ENCODE measurements at regions not wholly inside any gene's neighbourhood (a gene's known extent, or its start where the extent isn't known, plus 50 kb on each side); places are given as distances from the start of the nearest gene placed in this dataset.

- peak in 1 of 2 donors; percentile 77 for DNase-seq (ENCODE audit: low spot score in 2 of 2)
- intact Hi-C loops (cut with DNase I; ENCODE audit: low total_unique reads): no loop called here
- no peak overlapping the region for H3K4me3 ChIP-seq (ENCODE audit: low read depth, poor library complexity, severe bottlenecking)
- 94 to 97% methylated on average over 18 to 19 of the region's 19 CpGs for WGBS, 2 donors
- TF ChIP-seq POLR2A (IDR thresholded peaks at IDR 0.05): no peak
- no peak for TF ChIP-seq CTCF (IDR thresholded peaks at IDR 0.05)
Measured at GRCh38 chr11:69232821-69233743, 60.9 kb upstream of the MYEOV start.

GRCh38 chr11:69233744-69234570 lies 60.0 kb upstream of the MYEOV start:
- TF ChIP-seq CTCF (IDR thresholded peaks at IDR 0.05) (no peak), POLR2A (IDR thresholded peaks at IDR 0.05) (no peak)
- WGBS, 2 donors: 94% methylated on average over 26 of the region's 26 CpGs
- peak in 1 of 2 donors; percentile 57 for DNase-seq (ENCODE audit: low spot score in 2 of 2)
- no peak overlapping the region for H3K4me3 ChIP-seq (ENCODE audit: low read depth, poor library complexity, severe bottlenecking)
- intact Hi-C loops (cut with DNase I; ENCODE audit: low total_unique reads): no loop called here

DNA sequence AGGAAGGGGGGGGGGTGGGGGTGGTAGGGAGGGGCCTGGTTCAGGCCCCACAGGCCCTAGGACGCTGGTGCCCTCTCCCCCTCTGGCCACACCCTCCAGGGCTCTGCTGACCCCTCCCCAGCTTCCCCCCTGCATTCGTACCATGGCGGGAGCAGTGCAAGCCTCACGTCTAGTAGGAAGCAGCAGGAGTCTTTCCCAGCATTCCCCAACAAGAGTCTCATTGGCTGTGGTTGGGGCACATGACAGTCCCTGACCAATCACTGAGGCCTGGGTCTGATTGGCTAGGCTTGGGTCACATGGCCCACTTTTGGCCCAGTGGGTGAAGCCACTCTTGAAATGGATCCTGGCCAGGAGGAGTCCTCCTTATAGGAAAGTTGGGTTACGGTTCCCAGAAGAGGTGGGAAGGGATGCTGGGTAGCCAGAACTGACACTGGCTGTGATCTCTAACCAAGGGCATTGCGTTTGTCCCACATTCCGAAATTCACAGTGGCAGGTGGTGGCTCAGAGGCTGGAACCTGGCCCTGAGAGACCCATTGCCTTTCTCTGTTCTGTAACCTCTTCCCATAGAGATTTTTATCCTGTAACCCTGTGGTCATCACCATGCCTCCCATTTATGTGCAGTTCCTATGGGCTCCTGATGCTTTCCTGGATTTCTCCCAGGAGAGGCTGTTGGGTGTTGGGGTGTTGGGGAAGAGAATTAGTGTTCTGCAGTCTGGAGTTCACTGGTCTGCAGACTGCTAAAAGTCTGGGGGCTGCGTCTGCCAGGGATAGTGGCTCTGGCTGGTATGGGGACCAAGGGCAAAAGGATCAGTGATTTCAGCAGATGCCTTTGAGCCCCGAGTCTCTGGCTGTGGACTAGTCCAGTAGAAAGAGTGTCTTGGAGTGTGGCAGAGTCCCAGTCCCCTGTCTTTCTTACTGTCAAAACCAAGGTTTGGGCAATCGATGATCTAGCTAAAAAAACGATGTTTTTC lies 58.9 kb upstream of the MYEOV start:
- WGBS, 2 donors: 86 to 95% methylated on average over 11 of the region's 11 CpGs
- peak in 1 of 2 donors; percentile 81 for DNase-seq (ENCODE audit: low spot score in 2 of 2)

GRCh38 chr11:69238573-69239351 lies 55.2 kb upstream of the MYEOV start:
- WGBS, 2 donors: 44 to 50% methylated on average over 5 of the region's 5 CpGs
- H3K4me3 ChIP-seq (ENCODE audit: low read depth, poor library complexity, severe bottlenecking): no peak overlapping the region
- TF ChIP-seq CTCF (IDR thresholded peaks at IDR 0.05) (no peak), POLR2A (IDR thresholded peaks at IDR 0.05) (no peak)
- intact Hi-C loops (cut with DNase I; ENCODE audit: low total_unique reads): no loop called here
- DNase-seq (ENCODE audit: low spot score in 2 of 2): peak in 1 of 2 donors; percentile 68

More for the DNA sequence above, 58.9 kb upstream of the MYEOV start:
- TF ChIP-seq POLR2A (IDR thresholded peaks at IDR 0.05): no peak
- TF ChIP-seq CTCF (IDR thresholded peaks at IDR 0.05): no peak
- H3K4me3 ChIP-seq (ENCODE audit: low read depth, poor library complexity, severe bottlenecking): no peak overlapping the region
- intact Hi-C loops (cut with DNase I; ENCODE audit: low total_unique reads): no loop called here
